Amygdala (tissue), 56 donors: ENCODE measurements at regions not wholly inside any gene's neighbourhood (a gene's known extent, or its start where the extent isn't known, plus 50 kb on each side); places are given as distances from the start of the nearest gene placed in this dataset.
A peak's percentile ranks its signal among the peaks of the same experiment; 100 is the strongest.
"Not testable (repeated sequence)": the region's sequence is repeated elsewhere in the genome, so short reads cannot be mapped to it uniquely, and the experiment has no call there.

ENCODE experiments used
- DNase-seq, 56 donors: peaks; one replicate each; lab custom pipeline; 2025; lab: John Stamatoyannopoulos, UW

- peak; percentile 48 to 93 (median 78) for DNase-seq
These were observed 171.4 kb upstream of the ZNF337 start for GRCh38 chr20:25867776-25868649.

- DNase-seq, result not testable (repeated sequence)
These were observed 170.5 kb upstream of the ZNF337 start for GRCh38 chr20:25867015-25867775.

- peak in 55 of 56 donors; percentile 29 to 88 (median 72) for DNase-seq
These were observed 169.3 kb upstream of the ZNF337 start for GRCh38 chr20:25865715-25866656.

- peak in 1 of 56 donors; percentile 23 for DNase-seq
These were observed 168.5 kb upstream of the ZNF337 start for GRCh38 chr20:25864963-25865714.

DNA sequence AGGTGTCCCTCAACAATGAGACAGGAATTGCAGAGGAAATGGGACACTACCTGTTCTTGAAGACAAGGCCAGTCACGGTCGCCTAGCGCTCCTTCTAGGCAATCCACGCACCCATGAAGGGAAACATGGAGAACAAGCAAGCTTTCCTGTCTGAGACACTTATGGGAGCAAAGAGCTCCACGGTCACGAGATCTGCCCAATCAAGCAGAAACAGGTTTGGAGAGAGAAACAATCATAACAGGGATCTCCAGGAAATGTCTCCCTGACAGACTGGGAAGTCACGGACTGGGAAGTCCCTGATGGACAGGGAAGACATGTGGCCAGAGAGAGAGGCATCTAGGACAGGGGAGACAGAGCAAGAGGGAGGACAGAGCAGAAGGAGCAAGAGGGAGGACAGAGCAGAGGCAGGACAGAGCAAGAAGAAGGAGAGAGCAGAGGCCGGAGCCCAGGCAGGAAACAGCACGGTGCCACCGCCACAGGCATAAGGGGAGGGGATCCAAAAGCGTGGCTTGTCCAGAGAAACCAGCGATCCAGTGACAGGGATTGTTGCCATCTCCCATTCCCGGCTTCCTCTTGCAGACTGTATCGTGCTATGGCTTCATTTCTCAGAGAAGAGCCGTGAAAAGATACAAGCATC lies 167.8 kb upstream of the ZNF337 start:
- no peak for DNase-seq

DNA sequence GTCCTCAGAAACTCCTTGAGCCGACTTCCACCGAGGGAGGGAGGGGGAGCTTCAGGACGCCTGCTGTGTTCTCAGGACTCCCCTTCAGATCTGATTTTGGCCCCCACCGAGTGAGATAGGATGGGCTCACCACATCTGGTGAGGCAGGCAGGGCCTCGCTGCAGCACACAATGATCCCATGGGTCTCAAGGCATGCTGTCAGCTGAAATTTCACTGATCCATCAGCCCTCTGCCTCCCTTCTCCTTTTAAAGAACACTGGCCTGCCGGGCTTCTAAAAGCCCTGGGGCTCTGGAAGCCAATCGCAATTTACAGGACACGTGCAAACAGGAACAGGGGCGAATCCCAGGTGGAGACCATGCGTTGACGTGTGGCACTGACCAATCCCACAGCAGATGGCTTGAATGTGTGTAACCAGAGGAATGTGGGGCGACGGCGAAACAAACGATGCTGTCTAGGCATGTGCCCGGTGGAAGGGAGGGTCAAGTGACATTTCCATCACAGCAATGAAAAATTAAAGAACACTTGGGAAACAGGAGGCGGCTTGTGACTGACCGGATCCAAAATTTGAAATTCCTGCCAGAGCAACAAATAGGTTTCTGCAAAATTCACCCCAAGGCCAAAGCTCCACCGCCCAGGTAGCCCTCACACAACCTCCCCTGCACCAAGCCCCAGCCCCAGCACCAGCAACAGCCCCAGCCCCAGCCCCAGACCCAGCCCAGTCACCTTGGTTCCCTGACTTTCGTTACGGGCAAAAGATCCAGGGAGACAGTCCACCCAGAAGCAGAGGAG lies 167.1 kb upstream of the ZNF337 start:
- DNase-seq, result peak in 10 of 56 donors; percentile 34 to 76 (median 56)

DNA sequence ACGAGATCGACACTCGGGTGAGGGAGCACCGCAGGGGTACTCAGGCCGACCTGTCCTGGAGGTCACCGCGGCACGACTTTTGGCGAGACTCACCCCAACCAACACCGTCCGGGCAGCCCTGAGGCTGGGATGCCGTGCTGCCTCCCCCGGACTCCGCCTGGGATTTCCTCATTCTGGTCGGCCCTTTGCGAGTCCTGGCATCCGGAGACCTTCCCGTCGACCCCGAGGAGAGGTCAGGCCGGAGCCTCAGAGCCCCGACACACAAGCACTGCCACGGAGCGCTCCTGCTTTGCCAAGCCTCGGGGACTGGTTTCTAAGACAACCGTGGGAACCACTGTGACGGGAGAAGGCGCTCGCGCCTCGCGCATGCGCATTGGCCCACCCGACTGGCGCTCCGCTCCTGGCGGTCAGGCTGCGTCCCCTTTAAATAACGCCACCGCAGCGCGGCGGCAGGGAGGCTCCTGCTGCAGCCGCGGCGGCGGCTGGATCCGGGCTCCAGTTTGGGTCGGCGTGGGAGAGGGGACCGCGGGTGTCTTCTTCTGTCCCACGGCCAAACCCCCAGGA lies 166.4 kb upstream of the ZNF337 start:
- DNase-seq, result peak; percentile 57 to 96 (median 85)

DNA sequence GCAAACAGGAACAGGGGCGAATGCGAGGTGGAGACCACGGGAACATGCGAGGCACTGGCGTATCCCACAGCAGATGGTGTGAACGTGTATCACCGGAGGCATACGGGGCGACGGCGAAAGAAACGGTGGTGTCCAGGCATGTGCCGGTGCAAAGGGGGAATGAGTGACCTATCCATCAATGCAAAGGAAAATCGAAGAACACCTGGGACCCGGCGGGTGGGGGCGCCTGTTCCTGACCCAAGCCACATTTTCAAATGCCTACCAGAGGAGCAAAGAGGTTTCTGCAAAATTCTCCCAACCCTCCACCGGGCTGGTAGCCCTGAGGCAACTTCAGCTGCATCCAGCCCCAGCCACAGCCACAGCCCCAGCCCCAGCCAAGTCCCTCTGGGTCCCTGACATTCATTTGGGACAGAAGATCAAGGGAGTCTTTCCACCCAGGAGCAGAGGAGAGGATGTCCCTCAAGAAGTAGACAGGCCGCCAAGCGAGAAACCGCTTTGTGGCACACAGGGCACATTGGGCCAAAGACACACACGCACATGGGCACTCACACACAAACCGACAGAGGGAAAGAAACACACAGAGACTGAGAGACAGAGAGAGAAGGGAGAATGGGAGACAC lies 164.0 kb upstream of the ZNF337 start:
- DNase-seq, result peak in 3 of 56 donors; percentile 32 to 57 (median 33)

DNA sequence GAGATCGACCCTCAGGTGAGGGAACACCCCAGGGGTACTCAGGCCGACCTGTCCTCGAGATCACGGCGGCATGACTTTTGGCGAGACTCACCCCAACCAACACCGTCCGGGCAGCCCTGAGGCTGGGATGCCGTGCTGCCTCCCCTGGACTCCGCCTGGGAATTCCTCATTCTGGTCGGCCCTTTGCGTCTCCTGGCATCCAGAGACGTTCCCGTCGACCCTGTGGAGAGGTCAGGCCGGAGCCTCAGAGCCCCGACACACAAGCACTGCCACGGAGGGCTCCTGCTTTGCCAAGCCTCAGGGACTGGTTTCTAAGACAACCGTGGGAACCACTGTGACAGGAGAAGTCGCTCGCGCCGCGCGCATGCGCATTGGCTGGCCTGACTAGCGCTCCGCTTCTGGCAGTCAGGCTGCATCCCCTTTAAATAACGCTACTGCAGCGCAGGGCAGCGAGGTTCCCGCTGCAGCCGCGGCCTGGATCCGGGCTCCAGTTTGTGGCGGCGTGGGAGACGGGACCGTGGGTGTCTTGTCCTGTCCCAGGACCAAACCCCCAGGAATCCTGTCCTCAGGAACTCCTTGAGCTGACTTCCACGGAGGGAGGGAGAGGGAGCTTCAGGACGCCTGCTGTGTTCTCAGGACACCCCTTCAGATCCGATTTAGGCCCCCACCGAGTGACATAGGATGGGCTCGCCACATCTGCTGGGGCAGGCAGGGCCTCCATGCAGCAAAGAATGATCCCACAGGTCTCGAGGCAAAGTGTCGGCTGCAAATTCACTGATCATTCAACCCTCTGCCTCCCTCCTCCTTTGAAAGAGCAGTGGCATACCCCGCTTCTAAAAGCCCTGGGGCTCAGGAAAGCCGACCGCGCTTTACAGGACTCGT lies 163.2 kb upstream of the ZNF337 start:
- DNase-seq, result peak; percentile 40 to 93 (median 82)

- DNase-seq, result no peak
These were observed 162.1 kb upstream of the ZNF337 start for GRCh38 chr20:25858495-25859425.

- DNase-seq, result not testable (repeated sequence)
These were observed 160.6 kb upstream of the ZNF337 start for GRCh38 chr20:25857091-25857788.

DNA sequence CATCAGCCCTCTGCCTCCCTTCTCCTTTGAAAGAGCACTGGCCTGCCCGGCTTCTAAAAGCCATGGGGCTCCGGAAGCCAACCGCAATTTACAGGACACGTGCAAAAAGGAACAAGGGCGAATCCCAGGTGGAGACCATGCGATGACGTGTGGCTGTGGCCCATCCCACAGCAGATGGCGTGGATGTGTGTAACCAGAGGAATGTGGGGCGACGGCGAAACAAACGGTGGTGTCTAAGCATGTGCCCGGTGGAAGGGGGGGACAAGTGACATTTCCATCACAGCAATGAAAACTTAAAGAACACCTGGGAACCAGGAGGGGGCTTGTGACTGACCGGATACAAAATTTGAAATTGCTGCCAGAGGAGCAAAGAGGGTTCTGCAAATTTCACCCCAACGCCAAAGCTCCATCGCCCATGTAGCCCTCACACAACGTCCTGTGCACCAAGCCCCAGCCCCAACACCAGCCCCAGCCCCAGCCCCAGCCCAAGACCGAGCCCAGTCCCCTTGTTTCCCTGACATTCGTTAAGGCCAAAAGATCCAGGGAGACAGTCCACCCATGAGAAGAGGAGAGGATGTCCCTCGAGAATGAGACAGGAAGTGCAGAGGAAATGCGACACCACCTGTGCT lies 159.7 kb upstream of the ZNF337 start:
- no peak for DNase-seq

DNA sequence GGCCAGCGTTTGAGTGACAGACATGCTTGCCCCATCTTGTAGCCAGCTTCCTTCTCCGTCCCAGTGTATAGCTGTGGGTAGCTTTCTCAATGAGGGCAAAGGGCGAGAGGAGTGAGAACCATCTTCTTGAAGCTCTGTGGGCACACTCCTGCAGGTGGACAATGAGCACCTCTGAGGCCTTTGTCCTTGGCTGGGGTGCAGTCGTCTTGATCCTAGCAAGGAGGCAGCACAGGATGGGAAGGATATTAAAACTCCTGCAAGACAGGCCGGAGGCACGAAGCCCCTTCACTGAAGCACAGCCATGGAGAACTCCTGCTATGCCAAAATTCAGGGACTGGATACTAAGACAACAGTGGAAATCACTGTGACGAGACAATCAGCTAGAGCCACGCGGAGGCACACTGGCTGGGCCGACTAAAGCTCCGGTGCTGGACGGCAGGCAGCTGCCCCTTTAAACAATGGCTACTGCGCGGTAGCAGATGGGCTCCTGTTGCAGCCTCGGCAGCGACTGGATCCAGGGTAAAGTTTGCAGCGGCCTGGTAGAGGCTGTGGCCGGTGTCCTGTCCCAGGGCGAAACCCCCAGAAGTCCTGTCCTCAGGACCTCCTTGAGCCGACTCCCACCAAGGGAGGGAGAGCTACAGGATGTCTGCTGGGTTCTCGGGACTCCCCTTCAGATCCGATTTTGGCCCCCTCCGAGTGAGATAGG lies 159.0 kb upstream of the ZNF337 start:
- DNase-seq, result not testable (repeated sequence)

GRCh38 chr20:25854666-25855065 lies 158.0 kb upstream of the ZNF337 start:
- not testable (repeated sequence) for DNase-seq
